ENCODE measurements at regions not wholly inside any gene's neighbourhood (a gene's known extent, or its start where the extent isn't known, plus 50 kb on each side); places are given as distances from the start of the nearest gene placed in this dataset.

DNA sequence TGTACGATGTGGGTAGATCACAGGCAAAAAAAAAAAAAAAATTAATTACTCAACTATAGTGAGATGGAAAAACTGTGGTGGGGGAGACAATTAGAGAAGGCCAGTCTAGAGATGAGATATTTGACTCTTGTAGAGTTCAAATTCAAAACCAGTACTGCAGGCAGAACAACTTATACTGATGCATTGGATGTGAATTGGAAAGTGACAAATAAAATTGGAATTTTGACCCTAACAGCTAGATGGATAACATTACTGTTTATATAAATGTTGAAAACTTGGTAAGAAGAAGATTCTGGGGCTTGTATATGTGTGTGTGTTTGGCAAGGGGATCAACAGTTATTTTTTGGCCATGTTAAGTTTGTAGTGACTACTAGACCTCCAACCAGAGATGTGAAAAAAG lies 256.9 kb downstream of the RND3 start:
- intact Hi-C loops (cut with DNase I) = no loop called here

DNA sequence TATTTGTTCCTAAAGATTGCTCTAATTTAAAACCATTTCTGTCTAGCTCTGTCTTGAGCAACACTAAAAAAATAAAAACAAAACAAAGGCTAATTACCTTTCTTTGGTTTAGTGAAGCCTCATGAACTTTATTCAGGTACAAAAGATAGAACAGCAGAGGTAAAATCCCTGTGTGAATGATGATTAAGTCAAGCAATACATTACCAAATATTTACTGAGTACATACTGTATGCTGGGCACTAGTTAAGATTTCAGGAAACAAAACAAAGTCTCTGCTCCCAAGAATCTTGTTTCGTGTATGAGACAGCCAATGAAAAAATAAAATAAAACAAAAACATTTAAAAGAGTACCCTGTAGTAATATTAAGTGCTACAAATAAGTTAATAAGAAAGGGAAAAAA lies 257.5 kb downstream of the RND3 start:
- H3K9me3 ChIP-seq = no peaks in the 10 kb centered on the region
- no peak overlapping the region for H3K27ac ChIP-seq
- WGBS, 2 donors = 40 to 77% methylated on average over 1 of the region's 1 CpG
- no peaks in the 10 kb centered on the region for H3K4me1 ChIP-seq
- H3K4me3 ChIP-seq = no peak overlapping the region
- no peak for TF ChIP-seq CTCF (IDR thresholded peaks at IDR 0.05)
- no peak for TF ChIP-seq POLR2A (IDR thresholded peaks at IDR 0.05)
- intact Hi-C loops (cut with DNase I) = no loop called here
- DNase-seq = no peak
- no peaks in the 10 kb centered on the region for H3K27me3 ChIP-seq
- H3K36me3 ChIP-seq = no peaks in the 10 kb centered on the region

More for the DNA sequence above, 256.9 kb downstream of the RND3 start:
- no peaks in the 10 kb centered on the region for H3K36me3 ChIP-seq
- DNase-seq = no peak
- TF ChIP-seq CTCF (IDR thresholded peaks at IDR 0.05) = no peak
- TF ChIP-seq POLR2A (IDR thresholded peaks at IDR 0.05) = no peak
- no peak overlapping the region for H3K27ac ChIP-seq
- no peaks in the 10 kb centered on the region for H3K4me1 ChIP-seq
- no peak overlapping the region for H3K4me3 ChIP-seq
- no peaks in the 10 kb centered on the region for H3K9me3 ChIP-seq
- 91 to 95% methylated on average over 1 of the region's 1 CpG for WGBS, 2 donors
- no peaks in the 10 kb centered on the region for H3K27me3 ChIP-seq

- WGBS, 2 donors = 22 to 24% methylated on average over 1 of the region's 1 CpG
- no peak overlapping the region for H3K27ac ChIP-seq
- H3K9me3 ChIP-seq = no peaks in the 10 kb centered on the region
- intact Hi-C loops (cut with DNase I) = no loop called here
- H3K27me3 ChIP-seq = no peaks in the 10 kb centered on the region
- no peaks in the 10 kb centered on the region for H3K36me3 ChIP-seq
- DNase-seq = no peak
- no peaks in the 10 kb centered on the region for H3K4me1 ChIP-seq
- no peak for TF ChIP-seq POLR2A (IDR thresholded peaks at IDR 0.05)
- no peak for TF ChIP-seq CTCF (IDR thresholded peaks at IDR 0.05)
- no peak overlapping the region for H3K4me3 ChIP-seq
Observed at GRCh38 chr2:150228936-150229335, 258.5 kb downstream of the RND3 start.

DNA sequence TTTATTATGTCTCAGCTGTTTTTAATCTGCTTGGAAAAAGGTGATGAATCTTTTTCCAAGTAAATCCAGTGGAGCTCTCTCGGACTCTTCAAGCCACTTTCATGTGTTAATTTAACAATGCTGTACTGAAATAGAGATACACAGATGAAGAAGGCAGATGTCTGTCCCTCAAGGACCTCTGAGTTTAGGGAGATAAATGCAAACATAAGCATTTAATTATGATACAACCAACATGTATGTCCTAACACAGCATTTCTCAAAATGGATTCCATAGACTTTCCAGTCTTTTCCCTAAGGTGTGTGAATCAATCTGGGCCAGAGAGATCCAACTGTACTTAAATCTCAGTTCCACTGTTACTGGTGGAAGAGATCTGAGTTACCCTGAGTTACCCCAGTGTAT lies 262.4 kb downstream of the RND3 start:
- intact Hi-C loops (cut with DNase I) = no loop called here
- H3K4me3 ChIP-seq = no peak overlapping the region
- H3K9me3 ChIP-seq = no peaks in the 10 kb centered on the region
- no peak overlapping the region for H3K27ac ChIP-seq
- no peaks in the 10 kb centered on the region for H3K27me3 ChIP-seq
- TF ChIP-seq POLR2A (IDR thresholded peaks at IDR 0.05) (no peak), CTCF (IDR thresholded peaks at IDR 0.05) (no peak)
- H3K4me1 ChIP-seq = no peaks in the 10 kb centered on the region
- no peak for DNase-seq
- no peaks in the 10 kb centered on the region for H3K36me3 ChIP-seq
- 71 to 89% methylated on average over 1 of the region's 1 CpG for WGBS, 2 donors

- H3K4me1 ChIP-seq = no peaks in the 10 kb centered on the region
- H3K36me3 ChIP-seq = no peaks in the 10 kb centered on the region
- H3K27me3 ChIP-seq = no peaks in the 10 kb centered on the region
- TF ChIP-seq CTCF (IDR thresholded peaks at IDR 0.05) (no peak), POLR2A (IDR thresholded peaks at IDR 0.05) (no peak)
- no peak overlapping the region for H3K4me3 ChIP-seq
- intact Hi-C loops (cut with DNase I) = no loop called here
- DNase-seq = no peak
- WGBS, 2 donors = 95 to 100% methylated on average over 3 of the region's 3 CpGs
- no peak overlapping the region for H3K27ac ChIP-seq
- no peaks in the 10 kb centered on the region for H3K9me3 ChIP-seq
Observed at GRCh38 chr2:150224321-150224720, 263.1 kb downstream of the RND3 start.

Measured in esophagus squamous epithelium (tissue), 5 donors.